ENCODE measurements at regions not wholly inside any gene's neighbourhood (a gene's known extent, or its start where the extent isn't known, plus 50 kb on each side); places are given as distances from the start of the nearest gene placed in this dataset.

- DNase-seq = no peak
- H3K4me3 Mint-ChIP-seq (ENCODE audit: unreplicated experiment) = no peak overlapping the region
- H3K9me3 Mint-ChIP-seq (ENCODE audit: unreplicated experiment) = no peaks in the 10 kb centered on the region
- H3K27ac Mint-ChIP-seq (ENCODE audit: unreplicated experiment) = no peak overlapping the region
- TF ChIP-seq CTCF (IDR thresholded peaks at IDR 0.05; ENCODE audit: partially characterized antibody, unreplicated experiment) = no peak
- H3K4me1 Mint-ChIP-seq (ENCODE audit: low read depth, unreplicated experiment) = peaks cover 2% of the 10 kb centered on the region
- no peaks in the 10 kb centered on the region for H3K36me3 Mint-ChIP-seq (ENCODE audit: unreplicated experiment)
- peaks cover 2% of the 10 kb centered on the region for H3K27me3 Mint-ChIP-seq (ENCODE audit: unreplicated experiment)
Measured at GRCh38 chr5:172565931-172566665, 75.0 kb upstream of the NEURL1B start.

- DNase-seq = no peak
- Mint-ChIP-seq H3K27me3 (ENCODE audit: unreplicated experiment) (peaks cover 2% of the 10 kb centered on the region), H3K27ac (ENCODE audit: unreplicated experiment) (no peak overlapping the region), H3K9me3 (ENCODE audit: unreplicated experiment) (no peaks in the 10 kb centered on the region), H3K36me3 (ENCODE audit: unreplicated experiment) (no peaks in the 10 kb centered on the region), H3K4me1 (ENCODE audit: low read depth, unreplicated experiment) (peaks cover 2% of the 10 kb centered on the region), H3K4me3 (ENCODE audit: unreplicated experiment) (no peak overlapping the region)
- TF ChIP-seq CTCF (IDR thresholded peaks at IDR 0.05; ENCODE audit: partially characterized antibody, unreplicated experiment) = no peak
Measured at GRCh38 chr5:172565455-172565854, 75.6 kb upstream of the NEURL1B start.

- H3K27ac Mint-ChIP-seq (ENCODE audit: unreplicated experiment) = no peak overlapping the region
- no peaks in the 10 kb centered on the region for H3K27me3 Mint-ChIP-seq (ENCODE audit: unreplicated experiment)
- no peak for TF ChIP-seq CTCF (IDR thresholded peaks at IDR 0.05; ENCODE audit: partially characterized antibody, unreplicated experiment)
- H3K4me3 Mint-ChIP-seq (ENCODE audit: unreplicated experiment) = no peak overlapping the region
- H3K9me3 Mint-ChIP-seq (ENCODE audit: unreplicated experiment) = no peaks in the 10 kb centered on the region
- no peaks in the 10 kb centered on the region for H3K4me1 Mint-ChIP-seq (ENCODE audit: low read depth, unreplicated experiment)
- no peaks in the 10 kb centered on the region for H3K36me3 Mint-ChIP-seq (ENCODE audit: unreplicated experiment)
- DNase-seq = no peak
Measured at GRCh38 chr5:172564883-172565282, 76.2 kb upstream of the NEURL1B start.

GRCh38 chr5:172564188-172564587 lies 76.9 kb upstream of the NEURL1B start:
- no peak for DNase-seq
- no peaks in the 10 kb centered on the region for H3K27me3 Mint-ChIP-seq (ENCODE audit: unreplicated experiment)
- no peak overlapping the region for H3K27ac Mint-ChIP-seq (ENCODE audit: unreplicated experiment)
- H3K36me3 Mint-ChIP-seq (ENCODE audit: unreplicated experiment) = no peaks in the 10 kb centered on the region
- peaks cover 4% of the 10 kb centered on the region for H3K4me1 Mint-ChIP-seq (ENCODE audit: low read depth, unreplicated experiment)
- no peak for TF ChIP-seq CTCF (IDR thresholded peaks at IDR 0.05; ENCODE audit: partially characterized antibody, unreplicated experiment)
- no peak overlapping the region for H3K4me3 Mint-ChIP-seq (ENCODE audit: unreplicated experiment)
- H3K9me3 Mint-ChIP-seq (ENCODE audit: unreplicated experiment) = peaks cover 2% of the 10 kb centered on the region

GRCh38 chr5:172562443-172562842 lies 78.6 kb upstream of the NEURL1B start:
- no peak for DNase-seq
- Mint-ChIP-seq H3K4me1 (ENCODE audit: low read depth, unreplicated experiment) (peaks cover 12% of the 10 kb centered on the region), H3K27ac (ENCODE audit: unreplicated experiment) (no peak overlapping the region), H3K27me3 (ENCODE audit: unreplicated experiment) (no peaks in the 10 kb centered on the region), H3K4me3 (ENCODE audit: unreplicated experiment) (no peak overlapping the region), H3K9me3 (ENCODE audit: unreplicated experiment) (peaks cover 2% of the 10 kb centered on the region), H3K36me3 (ENCODE audit: unreplicated experiment) (no peaks in the 10 kb centered on the region)
- TF ChIP-seq CTCF (IDR thresholded peaks at IDR 0.05; ENCODE audit: partially characterized antibody, unreplicated experiment) = no peak
